OCI-M1 (cell line): ENCODE measurements at regions not wholly inside any gene's neighbourhood (a gene's known extent, or its start where the extent isn't known, plus 50 kb on each side); places are given as distances from the start of the nearest gene placed in this dataset.
"Not testable (repeated sequence)": the region's sequence is repeated elsewhere in the genome, so short reads cannot be mapped to it uniquely, and the experiment has no call there.

Experiments used
- DNase-seq: peaks from one replicate; lab custom pipeline; 2025; lab: John Stamatoyannopoulos, UW

DNA sequence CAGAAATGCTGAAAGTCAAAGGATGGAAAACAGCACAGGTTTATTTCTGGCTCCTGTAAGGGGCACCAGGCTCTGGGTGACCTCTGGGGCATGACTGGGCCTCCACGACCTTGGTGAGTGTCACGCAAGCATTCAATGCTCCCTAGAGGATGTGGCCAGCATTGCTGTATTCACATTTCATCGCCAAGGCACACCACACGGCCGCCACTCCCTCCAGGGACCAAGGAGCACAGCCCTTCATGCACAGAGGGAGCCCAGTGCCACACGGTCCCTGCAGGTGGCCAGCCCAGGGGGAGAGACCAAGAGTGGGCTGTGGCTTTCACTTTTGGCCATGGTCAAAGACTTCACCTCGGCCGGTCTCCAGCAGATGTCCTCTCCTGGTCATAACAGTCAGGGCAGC is 137.4 kb upstream of the TNRC6C start:
- peak; percentile 11 for DNase-seq

GRCh38 chr17:77822302-77823030 is 136.0 kb upstream of the TNRC6C start:
- DNase-seq, result no peak

- no peak for DNase-seq
Measured at GRCh38 chr17:77824102-77824779, 134.3 kb upstream of the TNRC6C start.

GRCh38 chr17:77824780-77825280 is 133.7 kb upstream of the TNRC6C start:
- no peak for DNase-seq

- DNase-seq, result no peak
Measured at GRCh38 chr17:77825621-77826020, 132.9 kb upstream of the TNRC6C start.

DNA sequence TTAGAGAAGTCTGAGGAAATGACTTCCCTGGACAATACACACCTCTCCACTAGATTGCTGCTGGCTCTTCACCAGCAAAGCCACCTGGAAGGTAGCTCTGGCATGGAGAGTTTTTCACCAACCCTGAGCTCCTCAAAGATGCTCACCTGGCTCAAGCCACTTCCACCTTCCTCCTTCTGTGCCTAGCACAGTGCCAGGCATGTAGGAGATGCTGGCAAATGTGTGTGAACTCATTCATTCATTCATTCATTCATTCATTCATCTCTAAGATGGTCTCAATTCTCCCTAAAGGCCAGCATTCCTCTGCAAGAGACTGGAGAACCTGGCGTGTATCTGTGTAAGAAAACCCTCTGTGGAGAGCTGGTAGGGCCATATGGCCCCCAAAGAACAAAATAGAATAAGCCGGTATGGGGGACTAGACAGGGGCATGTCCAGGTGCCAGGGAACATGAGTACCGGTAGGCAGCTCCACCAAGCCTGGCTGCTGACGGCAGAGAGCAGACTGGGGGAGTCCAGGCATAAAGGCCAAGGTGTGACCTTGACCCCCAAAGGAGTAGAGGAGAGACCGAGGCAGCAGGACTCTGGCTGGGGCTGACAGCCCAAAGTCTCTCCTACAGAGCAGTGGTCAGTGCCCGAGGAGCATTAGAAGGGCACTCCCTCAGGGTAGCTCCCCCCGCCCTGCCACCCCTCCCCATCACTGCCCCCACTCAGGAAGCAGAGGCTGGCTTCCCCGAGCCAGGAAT is 132.2 kb upstream of the TNRC6C start:
- DNase-seq, result no peak

GRCh38 chr17:77827039-77827438 is 131.5 kb upstream of the TNRC6C start:
- DNase-seq, result no peak

DNA sequence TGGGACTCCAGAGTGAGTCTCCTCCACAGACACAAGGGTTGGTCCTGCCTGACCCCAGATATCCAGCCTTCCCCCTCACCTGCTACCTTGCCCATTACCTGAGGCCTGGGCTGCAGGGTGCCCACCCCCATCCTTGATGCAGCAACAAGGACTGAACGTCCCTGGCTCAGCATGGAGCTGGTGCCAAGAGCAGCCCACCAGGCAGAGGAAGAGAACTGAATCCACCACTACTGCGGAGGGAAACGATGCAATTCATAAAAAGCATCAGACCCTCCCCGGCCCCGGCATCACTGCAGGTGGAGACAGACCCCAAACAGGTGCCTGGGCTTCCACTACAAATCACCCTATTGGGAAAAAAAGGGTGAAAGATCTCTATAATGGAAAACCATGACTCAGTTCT is 131.0 kb upstream of the TNRC6C start:
- DNase-seq, result no peak

DNA sequence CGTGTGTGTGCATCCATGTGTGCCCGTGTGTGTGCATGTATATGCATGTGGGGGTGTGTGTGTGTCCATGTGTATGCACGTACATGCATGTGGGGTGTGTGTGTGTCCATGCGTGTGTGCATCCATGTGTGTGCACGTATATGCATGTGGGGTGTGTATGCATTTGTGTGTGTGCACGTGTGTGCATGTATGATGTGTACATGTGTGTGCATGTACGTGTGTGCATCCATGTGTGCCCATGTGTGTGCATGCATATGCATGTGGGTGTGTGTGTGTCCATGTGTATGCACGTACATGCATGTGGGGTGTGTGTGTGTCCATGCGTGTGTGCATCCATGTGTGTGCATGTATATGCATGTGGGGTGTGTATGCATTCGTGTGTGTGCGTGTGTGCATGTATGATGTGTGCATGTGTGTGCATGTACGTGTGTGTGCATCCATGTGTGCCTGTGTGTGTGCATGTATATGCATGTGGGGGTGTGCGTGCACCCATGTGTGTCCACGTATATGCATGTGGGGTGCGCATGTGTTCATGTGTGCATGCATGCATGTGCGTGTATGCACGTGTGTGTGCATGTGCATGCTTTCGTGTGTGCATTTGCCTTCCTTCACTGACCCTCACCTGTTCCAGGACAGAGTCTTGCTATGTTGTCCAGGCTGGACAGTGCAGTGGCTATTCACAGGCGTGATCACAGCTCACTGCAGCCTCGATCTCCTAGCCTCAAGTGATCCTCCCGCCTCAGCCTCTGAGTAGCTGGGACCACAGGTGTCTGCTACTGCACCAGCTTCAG is 129.6 kb upstream of the TNRC6C start:
- DNase-seq, result no peak

DNA sequence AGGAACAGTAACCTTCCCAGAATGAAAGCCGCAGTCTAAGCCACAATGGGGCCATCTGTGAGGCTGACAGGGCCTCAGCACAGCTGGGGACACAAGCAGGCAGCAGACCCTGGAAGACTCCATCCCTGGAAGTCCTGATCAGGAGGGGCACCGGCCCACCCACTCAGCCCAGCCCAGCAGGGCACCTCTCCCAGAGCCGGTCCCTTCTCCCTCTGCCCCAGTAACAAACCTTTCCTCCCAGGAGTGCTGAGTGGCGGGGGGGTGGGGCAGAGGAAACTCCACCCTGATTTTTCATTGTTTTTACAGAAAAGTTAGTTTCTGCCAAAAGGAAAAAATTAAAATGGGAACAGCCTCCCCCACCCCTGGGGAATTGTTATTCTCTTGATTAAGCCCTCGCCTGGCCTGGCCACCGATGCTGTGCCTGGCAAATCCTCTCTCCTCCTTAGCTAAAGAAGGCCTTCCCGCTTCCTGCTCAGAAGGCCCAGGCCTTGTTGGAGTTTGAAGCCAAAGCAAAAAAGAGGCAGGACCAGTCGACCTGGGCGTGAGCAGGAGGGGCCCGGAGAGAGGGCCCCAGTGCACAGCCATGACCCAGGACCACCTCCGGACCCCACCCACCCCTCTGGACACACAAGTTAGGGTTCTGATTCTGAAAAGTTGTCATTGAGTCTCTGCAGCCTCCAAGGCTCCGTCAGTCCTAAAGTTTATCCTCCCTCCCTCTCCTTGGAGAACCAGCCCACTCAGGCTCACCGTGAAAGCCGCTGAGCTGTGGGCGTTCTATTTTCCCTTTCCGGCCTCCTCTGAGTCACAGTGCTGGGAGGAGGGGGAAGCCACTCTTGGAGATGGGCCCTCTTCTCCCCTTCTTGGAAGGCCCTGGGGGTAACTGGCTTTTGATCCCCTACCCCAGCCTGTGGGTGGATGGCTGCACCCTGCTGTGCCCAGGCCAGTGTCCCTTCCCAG is 128.4 kb upstream of the TNRC6C start:
- DNase-seq, result no peak

- no peak for DNase-seq
Measured at GRCh38 chr17:77830816-77831473, 127.6 kb upstream of the TNRC6C start.

DNA sequence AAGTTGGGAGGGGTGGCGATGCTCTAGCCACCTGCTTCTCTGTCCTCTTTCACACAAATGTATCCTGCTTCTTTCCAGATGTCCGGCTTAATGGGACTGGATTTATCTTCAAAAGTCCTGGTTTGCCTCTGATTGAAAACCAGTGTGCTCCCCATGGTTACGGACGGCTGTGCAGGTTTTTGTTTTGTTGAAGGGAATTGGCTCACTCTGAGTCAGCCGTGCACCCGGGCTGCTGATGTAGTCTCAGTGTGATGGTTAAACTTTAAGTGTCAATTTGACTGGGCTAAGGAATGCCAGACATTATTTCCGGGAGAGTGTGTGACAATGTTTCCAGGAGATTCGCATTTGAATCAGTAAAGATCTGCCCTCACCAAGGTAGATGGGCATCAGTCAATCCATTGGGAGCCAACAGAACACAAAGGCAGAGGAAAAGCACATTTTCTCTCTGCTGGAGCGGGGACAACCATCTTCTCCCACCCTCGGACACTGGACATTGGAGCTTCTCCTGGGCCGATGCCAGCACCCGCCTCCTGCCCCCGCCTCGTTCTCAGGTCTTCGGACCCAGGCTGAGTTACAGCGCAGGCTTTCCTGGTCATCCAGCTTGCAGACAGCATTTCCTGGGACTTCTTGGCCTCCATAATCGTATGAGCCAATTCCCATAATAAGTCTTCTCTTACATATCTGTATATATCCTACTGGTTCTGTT is 126.9 kb upstream of the TNRC6C start:
- DNase-seq, result no peak

GRCh38 chr17:77832180-77832560 is 126.3 kb upstream of the TNRC6C start:
- DNase-seq, result no peak

DNA sequence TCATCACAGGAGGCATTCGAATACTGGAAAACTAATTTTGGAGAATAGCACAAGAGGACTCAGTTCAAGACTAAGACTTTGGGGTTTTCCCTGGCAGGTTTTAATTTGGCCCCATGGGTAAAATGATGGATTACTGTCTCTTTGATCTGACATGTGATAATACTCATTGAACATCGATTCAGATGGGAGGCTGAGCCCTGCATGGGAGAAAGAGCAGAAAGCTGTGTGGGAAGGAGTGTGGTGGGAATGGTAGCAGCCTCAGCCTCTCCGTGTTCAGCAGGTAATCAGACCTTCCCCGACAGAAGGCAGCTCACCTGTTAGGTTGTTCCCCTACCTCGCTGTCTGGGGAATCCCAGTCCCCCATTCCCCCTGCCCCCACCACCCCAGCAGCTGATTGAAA is 124.7 kb upstream of the TNRC6C start:
- DNase-seq, result no peak

GRCh38 chr17:77834170-77835115 is 124.1 kb upstream of the TNRC6C start:
- DNase-seq, result peak; percentile 96

- no peak for DNase-seq
Measured at GRCh38 chr17:77836557-77837041, 121.9 kb upstream of the TNRC6C start.

DNA sequence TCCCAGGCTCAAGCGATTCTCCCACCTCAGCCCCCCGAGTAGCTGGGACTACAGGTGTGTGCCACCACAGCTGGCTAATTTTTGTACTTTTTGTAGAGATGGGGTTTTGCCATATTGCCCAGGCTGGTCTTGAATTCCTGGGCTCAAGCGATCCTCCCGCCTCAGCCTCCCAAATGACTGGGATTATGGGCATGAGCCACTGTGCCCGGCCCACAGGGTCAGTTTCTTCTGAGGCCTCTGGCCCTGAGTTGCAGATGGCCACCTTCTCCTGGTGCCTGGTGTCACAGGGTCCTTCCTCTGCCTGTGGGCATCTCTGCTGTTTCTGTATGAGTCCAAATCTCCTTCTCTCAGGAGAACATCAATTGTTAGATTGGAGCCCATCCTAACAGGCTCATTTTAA is 121.4 kb upstream of the TNRC6C start:
- DNase-seq, result not testable (repeated sequence)

DNA sequence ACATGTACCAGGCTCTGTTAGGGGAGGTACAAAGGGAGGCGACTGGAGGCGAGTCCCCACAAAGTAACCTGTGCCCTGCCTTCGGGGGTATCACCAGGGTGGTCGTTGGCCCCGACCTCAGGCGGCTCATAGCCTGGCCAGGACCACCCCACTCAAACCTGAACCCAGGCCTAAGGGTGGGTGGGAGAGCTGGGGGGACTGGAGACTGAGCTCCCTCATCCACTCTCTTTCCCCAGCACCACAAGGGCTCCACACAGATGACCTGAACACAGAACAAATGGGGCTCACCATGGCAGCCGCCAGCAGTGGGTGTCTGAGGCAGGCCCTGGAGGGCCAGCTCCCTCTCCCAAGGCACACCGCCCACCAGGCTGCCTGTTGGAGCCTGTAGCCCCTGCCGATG is 120.6 kb upstream of the TNRC6C start:
- DNase-seq, result no peak
